HG03039 (cell line): ENCODE measurements at regions not wholly inside any gene's neighbourhood (a gene's known extent, or its start where the extent isn't known, plus 50 kb on each side); places are given as distances from the start of the nearest gene placed in this dataset.
"Not testable (repeated sequence)": the region's sequence is repeated elsewhere in the genome, so short reads cannot be mapped to it uniquely, and the experiment has no call there.

Experiments used
- ATAC-seq: cut with Tn5 transposase; IDR thresholded peaks from one replicate; pipeline ENCODE4 v1.9.1; 2021; ENCODE audit warnings: mild to moderate bottlenecking, moderate library complexity; ENCODE audit not compliant: unreplicated experiment

DNA sequence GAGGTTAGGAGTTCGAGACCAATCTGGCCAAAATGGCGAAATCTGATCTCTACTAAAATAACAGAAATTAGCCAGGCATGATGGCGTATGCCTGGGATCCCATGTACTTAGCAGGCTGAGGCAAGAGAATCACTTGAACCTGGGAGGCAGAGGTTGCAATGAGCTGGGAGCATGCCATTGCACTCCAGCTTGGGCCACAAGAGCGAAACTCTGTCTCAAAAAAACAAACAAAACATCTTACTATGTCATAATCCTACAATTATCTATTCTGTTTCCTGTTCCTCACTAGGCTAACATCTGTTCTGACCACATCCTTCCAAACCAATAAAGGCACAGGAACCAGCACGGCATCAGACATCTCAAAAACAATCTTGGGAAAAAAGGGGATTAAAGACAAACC lies 361.8 kb upstream of the UBE2E3 start:
- ATAC-seq = no peak

DNA sequence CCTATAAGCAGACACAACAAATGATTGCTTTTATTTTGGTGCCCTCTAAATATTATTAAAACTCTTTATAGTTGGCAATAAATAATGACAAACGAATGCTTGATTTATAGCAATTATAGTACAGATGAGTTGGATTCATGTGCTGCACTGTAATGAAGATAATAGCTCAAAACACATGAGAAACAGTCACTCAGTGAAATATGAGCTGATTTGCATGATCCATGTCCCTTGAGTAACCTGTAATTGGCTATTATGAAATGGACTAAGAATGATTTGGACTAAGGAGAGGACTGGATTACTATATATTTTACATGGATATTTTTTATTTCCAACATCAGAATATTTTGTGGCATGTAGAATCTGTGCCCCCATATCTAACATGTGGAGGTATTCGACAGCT lies 365.6 kb upstream of the UBE2E3 start:
- no peak for ATAC-seq

DNA sequence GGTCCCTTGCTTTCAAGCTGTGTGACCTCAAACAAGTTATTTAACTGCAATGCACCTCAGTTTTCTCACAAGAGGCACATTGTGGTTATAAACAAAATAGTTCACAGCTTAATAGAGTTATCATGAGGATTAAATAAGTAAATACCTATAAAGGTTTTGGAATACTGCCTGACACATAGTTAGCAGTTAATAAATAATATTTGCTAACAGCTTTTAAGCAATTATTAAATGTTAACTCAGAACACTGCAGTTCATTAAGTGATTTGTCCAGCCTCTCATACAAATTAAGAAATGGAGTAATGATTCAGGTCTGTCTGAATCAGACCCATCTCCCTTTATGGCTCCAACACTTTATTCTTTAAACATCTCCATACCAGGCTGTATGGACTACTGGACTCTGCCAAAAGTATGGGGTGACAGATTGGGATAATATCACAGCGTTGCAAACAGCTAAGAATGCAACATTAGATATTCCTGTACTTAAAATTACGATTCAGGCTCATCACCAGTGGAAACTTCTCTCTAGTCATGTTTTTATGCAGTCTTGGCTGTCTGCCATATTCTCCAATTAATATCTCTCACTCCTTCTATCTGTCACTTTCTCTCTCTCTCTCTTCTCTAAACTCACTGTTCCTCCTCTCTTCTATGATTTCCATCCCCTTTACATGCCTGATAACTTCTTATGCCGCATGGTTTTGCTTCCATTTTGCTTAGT lies 370.6 kb upstream of the UBE2E3 start:
- no peak for ATAC-seq

DNA sequence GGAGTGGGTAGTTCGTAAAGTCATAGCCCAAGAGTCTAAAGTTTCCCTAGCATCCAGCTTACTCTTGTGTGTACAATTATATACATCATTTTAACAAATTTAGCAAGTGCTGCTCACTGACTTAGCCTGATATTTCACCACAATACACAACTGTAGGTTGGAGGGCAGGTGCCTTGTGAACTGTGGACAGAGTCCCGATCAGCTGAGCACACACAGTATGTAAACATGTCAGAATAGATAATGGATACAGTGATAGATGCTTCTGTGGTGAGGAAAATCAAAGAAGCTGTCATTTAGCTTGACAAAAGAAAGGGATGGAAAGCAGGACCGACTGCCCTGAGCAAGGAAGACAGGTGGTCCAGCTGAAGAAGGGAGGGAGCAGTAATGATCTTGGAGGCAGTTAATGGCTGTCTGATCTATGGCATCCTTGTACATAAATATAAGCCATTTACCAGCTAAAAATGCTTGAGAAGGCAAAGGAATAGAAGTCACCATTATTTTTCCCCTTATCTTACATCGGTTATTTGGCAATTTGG lies 372.8 kb upstream of the UBE2E3 start:
- ATAC-seq = no peak

DNA sequence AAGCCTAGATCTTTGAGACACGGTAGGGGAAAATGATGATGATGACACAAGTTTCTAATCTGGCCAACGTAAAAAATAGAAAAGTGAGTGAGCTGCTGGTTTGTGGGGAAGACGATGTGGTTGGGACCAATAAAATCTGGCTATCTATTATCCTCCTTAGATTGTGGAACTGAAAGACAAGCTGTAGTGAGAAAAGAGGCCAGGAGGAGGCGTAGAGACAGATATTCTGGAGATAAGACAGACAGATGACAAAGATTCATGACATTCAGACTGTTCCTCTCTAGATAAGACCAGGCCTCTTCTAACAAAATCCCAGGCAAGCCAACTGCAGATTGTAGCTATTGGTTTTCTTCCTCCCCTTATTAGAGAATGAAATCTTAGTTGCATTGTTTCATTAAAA lies 376.3 kb upstream of the UBE2E3 start:
- peak; percentile 75 for ATAC-seq

DNA sequence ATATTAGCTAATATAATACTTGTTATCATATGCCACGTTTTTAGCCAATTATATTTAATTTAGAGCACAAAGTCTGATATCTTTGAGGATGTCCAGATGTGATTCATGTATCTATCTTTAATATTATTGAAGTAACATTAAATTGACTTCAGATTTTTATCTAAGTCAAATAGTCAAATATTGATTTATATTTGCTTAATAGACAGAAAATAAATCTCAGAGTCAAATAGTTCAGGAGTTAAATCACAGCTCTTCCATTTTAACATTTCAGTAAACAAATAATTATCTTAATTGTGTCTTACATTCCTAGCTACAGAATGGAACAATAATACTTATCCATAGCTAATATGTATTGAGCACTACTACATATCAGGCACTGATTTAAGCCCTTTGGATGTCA lies 379.4 kb upstream of the UBE2E3 start:
- no peak for ATAC-seq

DNA sequence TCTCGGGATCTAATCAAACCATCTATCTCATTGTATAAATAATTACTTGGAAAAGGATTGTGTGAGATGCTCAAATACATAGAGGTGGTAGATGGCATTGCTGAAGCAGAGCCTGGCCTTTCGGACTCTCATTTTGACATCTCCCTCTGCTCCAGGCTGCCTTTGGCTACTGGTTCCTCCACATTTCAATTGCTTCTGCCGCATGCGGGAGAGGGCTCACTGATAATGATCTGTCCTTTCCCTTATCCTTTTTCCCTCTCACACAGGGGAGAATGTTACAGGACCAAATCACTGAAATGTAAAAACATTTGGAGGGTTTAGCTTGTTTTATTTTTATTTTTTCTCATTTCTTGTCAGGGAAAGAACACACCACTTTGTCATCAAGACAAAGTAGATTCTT lies 380.6 kb upstream of the UBE2E3 start:
- ATAC-seq = no peak

DNA sequence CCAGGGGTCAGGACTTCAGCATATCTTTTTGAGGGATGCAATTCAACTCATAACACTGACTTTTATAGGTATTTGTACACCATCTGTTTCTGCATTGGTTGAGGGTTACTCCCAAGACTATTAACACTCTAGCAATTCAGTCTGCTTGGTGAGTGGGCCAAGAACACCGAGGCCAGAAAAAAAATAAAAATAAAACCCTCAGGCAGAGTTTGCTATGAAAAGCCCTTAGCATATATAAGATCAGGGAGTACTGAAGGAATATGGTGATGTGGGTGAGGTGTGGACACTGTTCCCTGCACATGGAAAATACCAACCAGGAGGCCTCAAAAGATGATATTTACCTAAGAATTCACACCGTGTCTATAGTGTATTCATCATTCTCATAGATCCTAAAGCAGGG lies 383.2 kb upstream of the UBE2E3 start:
- no peak for ATAC-seq

DNA sequence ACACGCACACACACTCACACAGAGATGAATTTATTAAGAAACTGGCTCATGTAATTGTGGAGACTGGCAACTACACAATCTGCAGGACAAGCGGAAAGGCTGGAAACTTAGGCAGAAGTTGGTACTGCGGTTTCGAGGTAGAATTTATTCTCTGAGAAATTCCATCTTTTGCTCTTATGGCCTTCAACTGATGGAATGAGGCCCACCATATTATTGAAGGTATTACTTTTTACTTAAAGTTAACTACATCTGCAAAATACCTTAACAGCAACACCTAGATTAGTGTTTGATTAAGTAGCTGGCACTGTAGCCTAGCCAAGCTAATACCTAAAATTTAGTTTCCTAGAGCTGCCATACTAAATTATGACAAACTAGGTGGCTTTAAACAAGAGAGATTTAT lies 384.0 kb upstream of the UBE2E3 start:
- no peak for ATAC-seq

DNA sequence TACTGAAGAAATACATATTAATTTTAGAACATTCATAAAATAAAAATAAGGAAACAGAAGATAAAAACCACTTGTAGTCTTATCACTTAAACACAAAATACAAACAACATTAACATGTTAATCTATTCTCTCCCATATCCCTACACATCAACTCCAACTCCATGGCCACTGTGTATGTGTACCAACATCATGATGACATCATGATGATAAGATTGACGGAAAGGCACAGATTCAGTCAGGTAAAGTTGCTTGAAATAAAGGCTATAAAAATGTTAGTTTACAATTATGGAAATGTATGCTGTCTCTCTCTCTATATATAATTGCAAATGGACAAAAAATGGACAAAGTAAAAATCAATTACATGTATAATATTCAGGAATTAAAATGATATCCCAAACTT lies 388.5 kb upstream of the UBE2E3 start:
- ATAC-seq = no peak

DNA sequence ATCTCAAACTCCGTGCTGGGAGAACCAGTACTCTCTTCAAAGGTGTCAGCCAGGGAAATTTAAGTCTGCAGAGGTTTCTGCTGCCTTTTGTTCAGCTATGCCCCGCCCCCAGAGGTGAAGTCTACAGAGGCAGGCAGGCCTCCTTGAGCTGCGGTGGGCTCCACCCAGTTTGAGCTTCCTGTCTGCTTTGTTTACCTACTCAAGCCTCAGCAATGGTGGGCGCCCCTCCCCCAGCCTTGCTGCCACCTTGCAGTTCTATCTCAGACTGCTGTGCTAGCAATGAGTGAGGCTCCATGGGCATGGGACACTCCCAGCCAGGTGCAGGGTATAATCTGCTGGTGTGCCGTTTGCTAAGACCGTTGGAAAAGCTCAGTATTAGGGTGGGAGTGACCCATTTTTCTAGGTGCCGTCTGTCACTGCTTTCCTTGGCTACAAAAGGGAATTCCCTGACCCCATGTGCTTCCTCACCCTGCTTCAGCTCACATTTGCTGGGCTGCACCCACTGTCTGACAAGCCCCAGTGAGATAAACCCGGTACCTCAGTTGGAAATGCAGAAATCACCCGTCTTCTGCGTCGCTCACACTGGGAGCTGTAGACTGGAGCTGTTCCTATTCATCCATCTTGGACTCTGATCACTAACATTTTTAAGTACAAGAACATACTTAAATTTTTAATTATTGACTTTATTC lies 389.2 kb upstream of the UBE2E3 start:
- ATAC-seq = not testable (repeated sequence)

DNA sequence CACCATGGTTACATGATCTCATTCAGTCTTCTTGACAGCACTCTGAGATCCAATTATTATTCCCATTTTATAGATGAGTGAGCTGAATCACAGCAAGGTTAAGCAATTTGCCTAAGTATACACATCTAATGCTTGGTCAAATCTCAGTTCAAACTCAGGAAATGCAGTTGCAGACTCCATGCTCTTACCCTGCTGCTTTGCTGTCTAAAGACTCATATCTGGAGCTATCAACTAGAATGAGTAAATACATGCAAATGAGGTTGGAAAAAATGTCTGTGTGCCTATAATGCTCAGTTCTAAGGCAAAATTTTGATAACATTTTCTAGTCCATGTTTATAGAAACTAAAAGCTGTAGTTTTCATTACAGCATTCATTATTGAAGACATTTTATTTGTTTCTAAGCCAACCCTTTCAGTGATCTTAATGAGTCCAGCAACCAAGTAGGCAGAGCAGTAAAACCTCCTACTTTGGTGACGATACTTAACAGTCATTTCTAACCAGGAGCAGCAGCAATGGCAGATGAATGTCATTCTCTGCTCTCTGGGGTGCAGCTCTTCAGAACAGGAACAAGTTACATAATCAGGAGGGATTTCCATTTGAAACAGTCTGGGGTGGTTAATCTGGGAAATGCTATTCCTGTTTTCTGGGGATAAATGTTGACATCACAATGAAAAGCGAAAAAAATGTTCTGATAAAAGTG lies 396.8 kb upstream of the UBE2E3 start:
- no peak for ATAC-seq

DNA sequence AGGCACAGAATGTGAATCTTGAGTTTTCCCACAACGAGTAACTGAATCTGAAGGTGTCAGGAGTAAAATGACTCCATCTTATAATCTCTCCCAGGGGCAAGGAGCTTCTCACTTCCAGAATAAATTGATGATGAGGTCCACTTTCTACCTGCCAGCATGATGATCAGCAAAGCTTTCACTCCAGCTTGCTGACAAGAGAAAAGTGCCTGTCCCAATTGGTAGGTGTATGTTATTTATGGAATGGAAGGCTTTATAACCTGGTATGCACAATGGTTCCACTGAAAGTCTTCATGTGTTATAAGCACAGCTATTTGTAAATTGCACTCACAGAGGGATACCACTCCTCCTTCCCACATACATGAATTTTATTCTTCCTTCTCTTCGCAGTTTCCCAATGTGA lies 401.0 kb upstream of the UBE2E3 start:
- no peak for ATAC-seq

DNA sequence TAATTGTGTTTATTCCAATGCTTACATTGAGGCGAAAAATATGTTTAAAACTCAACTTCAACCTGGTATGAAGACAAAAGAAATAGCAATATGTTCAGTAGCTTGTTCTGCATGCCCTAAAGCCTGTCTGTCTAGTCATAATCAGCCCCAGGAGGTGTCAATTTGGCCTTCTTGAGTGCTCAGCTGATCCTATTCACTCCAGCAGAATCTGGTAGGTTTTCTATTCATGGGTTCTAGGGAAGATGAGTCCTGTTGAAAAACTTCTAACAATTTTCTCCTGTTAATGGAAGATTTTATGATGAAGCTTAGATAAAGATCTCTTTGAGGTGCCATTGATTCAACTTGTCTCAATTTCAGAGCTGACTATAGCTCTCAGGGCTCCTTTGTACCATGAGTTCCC lies 402.0 kb upstream of the UBE2E3 start:
- ATAC-seq = no peak

DNA sequence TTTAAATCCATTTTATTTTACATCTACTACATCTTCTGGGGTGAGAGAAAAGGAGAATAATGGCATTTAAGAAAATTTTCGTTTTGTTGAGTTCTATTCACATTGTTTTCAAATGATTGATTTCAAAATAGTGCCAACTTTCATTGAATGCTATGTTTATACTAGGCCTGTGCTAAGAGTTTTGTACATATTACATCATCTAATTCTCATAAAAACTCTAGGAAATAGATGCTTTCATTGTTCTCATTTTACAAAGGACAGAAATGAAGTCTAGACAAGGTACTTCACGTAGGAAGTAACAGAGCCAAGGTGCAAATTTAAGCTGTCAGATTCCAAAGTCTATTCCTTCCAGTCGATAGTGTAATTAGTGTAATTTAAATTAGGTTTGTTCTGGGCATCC lies 402.8 kb upstream of the UBE2E3 start:
- no peak for ATAC-seq

DNA sequence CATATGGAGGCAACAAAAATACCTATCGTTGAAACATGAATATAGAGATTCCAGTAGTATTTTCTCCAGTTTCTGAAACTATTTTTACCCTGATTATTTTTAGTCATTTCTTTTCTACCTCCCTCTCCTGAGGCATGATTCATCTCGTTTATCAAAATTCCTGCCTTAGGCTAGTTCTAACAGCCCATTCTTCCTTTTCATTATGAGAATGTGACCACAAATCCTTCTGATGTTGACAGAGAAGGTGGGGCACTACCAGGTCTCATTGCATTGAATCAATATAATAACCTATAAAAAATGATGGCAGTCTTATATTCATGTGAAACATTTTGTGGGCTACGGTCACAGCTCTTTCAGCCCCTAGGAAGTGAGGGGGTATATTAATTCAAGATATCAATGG lies 406.5 kb upstream of the UBE2E3 start:
- no peak for ATAC-seq

DNA sequence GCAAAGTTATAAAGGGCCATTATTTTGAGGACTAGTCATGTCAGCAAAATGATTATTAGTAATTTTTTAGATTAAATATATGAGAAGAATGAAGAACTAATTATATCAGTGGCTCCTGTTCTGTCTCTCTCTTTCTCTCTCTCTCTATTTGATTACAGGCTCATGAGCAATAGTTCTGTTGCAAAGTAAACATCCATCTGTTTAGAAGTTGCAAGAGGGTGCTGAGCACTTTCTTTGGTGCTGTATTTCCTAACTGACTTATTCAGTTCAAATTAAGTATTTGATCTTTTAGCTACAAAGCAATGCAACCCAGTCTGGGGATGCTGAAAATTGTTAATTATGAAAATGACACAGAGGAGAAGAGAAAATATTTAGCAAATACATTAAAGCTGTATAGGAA lies 408.1 kb upstream of the UBE2E3 start:
- no peak for ATAC-seq

DNA sequence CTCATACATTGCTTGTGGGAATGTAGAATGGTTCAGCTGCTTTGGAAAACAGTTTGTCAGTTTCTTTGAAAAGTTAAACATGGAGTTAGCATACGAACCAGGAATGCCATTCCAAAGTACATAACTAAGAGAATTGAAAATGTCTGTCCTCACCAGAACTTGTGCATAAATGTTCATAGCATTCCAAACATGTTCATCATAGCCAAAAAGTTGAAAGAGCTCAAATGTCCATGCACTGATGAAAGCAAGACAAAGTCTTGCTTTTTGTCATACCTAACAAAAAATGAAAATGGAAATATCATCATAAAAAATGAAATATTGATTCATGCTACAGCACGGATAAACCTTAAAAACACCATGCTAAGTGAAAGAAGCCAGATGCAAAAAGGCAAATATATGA lies 408.8 kb upstream of the UBE2E3 start:
- no peak for ATAC-seq

DNA sequence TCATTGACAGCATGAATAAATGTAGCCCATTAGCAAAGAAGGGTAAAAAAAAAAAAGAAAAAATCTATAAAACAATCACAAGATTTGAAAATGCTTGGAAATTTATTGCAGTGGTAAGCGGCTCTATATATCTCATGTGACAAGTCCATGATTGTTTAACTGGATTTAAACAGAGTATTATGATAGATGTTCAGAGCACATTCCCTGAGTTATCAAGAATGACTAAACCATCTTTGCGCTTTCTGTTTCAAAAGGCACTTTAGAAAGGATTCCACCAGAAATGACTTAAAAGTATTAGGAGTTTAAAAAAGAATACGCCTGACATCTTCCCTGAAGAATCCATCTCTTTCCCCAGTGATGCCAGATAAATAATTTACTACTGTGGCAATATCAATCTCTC lies 409.5 kb upstream of the UBE2E3 start:
- no peak for ATAC-seq

DNA sequence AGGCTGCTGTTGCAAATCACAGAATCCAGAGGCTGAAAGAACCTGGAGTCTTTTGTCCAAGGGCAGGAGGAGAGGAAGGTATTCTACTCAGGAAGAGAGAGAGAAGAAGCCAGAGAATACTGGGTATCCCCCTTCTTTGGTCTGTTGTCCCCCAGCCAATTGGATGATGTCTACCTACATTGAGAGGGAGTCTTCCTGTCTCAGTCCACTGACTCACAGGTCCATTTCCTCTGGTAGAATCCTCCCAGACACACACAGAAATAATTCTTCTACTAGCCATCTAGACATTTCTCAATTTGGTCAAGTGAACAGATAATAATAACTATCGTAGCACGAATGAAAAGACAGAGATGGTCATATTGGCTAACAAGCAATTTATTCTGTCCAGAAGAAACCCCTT lies 416.4 kb upstream of the UBE2E3 start:
- no peak for ATAC-seq

DNA sequence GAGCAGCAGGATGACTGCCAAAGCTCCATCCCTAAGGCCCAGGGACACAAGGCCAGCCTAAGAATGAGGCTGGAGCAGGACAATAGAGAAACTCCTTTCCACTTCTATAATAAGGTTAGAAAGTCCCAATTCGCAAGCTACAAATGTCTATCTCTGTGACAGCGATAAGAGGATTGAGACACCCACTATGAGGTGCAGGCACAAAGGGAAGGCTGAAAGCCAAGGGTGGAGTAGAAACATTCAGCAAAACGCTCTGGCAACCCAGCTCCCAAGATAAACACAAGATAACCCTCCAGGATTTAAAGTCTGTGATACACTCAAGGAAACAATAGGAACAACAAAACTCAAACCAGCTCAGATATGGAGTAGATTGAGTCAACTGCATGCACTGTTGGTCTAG lies 418.0 kb upstream of the UBE2E3 start:
- ATAC-seq = no peak

DNA sequence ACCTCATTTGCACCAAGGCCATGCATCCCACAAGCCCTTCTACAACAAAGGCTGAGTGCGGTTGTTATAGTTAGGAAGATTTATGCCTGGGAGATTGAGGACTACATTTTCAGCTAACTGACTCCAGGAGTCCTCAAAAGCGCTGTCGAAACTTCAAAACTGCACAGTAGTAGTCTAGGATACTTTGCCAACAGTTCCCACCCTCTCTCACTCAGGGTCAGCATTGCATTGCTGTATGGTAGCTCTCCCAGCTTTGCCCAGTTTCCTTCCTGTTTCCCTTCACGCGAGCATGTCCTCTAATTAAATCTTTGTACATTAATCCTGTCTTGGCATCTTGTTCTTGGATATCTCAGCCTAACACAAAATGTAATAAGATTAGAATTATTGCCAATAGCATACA lies 420.6 kb upstream of the UBE2E3 start:
- ATAC-seq = no peak
